IPS-20b (cell line): ENCODE measurements at regions not wholly inside any gene's neighbourhood (a gene's known extent, or its start where the extent isn't known, plus 50 kb on each side); places are given as distances from the start of the nearest gene placed in this dataset.
"Not testable (repeated sequence)": the region's sequence is repeated elsewhere in the genome, so short reads cannot be mapped to it uniquely, and the experiment has no call there.

Source experiments
- H3K27ac ChIP-seq: one replicate; pipeline ENCODE4 v1.5.1; 2013; ENCODE audit warnings: low read length
- H3K27me3 ChIP-seq: 2 replicates; pipeline ENCODE4 v1.6.1; 2013; ENCODE audit warnings: mild to moderate bottlenecking, low read length, inconsistent platforms; ENCODE audit not compliant: insufficient read depth
- H3K36me3 ChIP-seq: 2 replicates; pipeline ENCODE4 v1.6.1; 2013; ENCODE audit warnings: low read depth, mild to moderate bottlenecking, inconsistent platforms, low read length, moderate library complexity; ENCODE audit not compliant: insufficient read depth
- H3K4me1 ChIP-seq: 2 replicates; pipeline ENCODE4 v1.6.1; 2013; ENCODE audit warnings: mild to moderate bottlenecking, control low read depth, inconsistent platforms, low read length, moderate library complexity; ENCODE audit not compliant: insufficient read depth
- H3K4me3 ChIP-seq: 2 replicates; pipeline ENCODE4 v1.5.1; 2013; ENCODE audit warnings: mild to moderate bottlenecking, low read length, inconsistent platforms
- H3K9ac ChIP-seq: 2 replicates; pipeline ENCODE4 v1.6.1; 2013; ENCODE audit warnings: low read depth, mild to moderate bottlenecking, inconsistent platforms, low read length, moderate library complexity
- H3K9me3 ChIP-seq: 2 replicates; pipeline ENCODE4 v1.6.1; 2013; ENCODE audit warnings: mild to moderate bottlenecking, low read depth, low read length, inconsistent platforms; ENCODE audit not compliant: insufficient read depth

- H3K4me3 ChIP-seq, result no peak overlapping the region
- H3K9me3 ChIP-seq, result no peaks in the 10 kb centered on the region
- H3K4me1 ChIP-seq, result no peaks in the 10 kb centered on the region
- H3K9ac ChIP-seq, result no peak overlapping the region
- no peaks in the 10 kb centered on the region for H3K27me3 ChIP-seq
- no peaks in the 10 kb centered on the region for H3K36me3 ChIP-seq
- no peak overlapping the region for H3K27ac ChIP-seq
These were observed 384.3 kb upstream of the ACTRT1 start for GRCh38 chrX:128436397-128437103.

- H3K36me3 ChIP-seq, result no peaks in the 10 kb centered on the region
- no peak overlapping the region for H3K9ac ChIP-seq
- H3K27ac ChIP-seq, result no peak overlapping the region
- no peaks in the 10 kb centered on the region for H3K4me1 ChIP-seq
- no peaks in the 10 kb centered on the region for H3K27me3 ChIP-seq
- H3K4me3 ChIP-seq, result no peak overlapping the region
- H3K9me3 ChIP-seq, result no peaks in the 10 kb centered on the region
These were observed 373.3 kb upstream of the ACTRT1 start for GRCh38 chrX:128425546-128425945.

- no peaks in the 10 kb centered on the region for H3K36me3 ChIP-seq
- no peak overlapping the region for H3K9ac ChIP-seq
- H3K4me1 ChIP-seq, result no peaks in the 10 kb centered on the region
- H3K27me3 ChIP-seq, result no peaks in the 10 kb centered on the region
- no peaks in the 10 kb centered on the region for H3K9me3 ChIP-seq
- no peak overlapping the region for H3K4me3 ChIP-seq
- no peak overlapping the region for H3K27ac ChIP-seq
These were observed 356.6 kb upstream of the ACTRT1 start for GRCh38 chrX:128408842-128409241.

GRCh38 chrX:128396601-128397000, 344.4 kb upstream of the ACTRT1 start:
- no peak overlapping the region for H3K9ac ChIP-seq
- no peak overlapping the region for H3K27ac ChIP-seq
- H3K4me3 ChIP-seq, result no peak overlapping the region
- H3K4me1 ChIP-seq, result no peaks in the 10 kb centered on the region
- H3K27me3 ChIP-seq, result no peaks in the 10 kb centered on the region
- H3K9me3 ChIP-seq, result no peaks in the 10 kb centered on the region
- no peaks in the 10 kb centered on the region for H3K36me3 ChIP-seq

GRCh38 chrX:128383846-128384245, 331.6 kb upstream of the ACTRT1 start:
- H3K36me3 ChIP-seq, H3K9ac ChIP-seq, H3K9me3 ChIP-seq, H3K27ac ChIP-seq, H3K4me1 ChIP-seq, H3K4me3 ChIP-seq, H3K27me3 ChIP-seq: not testable (repeated sequence)

- Histone ChIP-seq H3K4me3 (no peak overlapping the region), H3K36me3 (no peaks in the 10 kb centered on the region), H3K9ac (no peak overlapping the region), H3K4me1 (no peaks in the 10 kb centered on the region), H3K27ac (no peak overlapping the region), H3K27me3 (no peaks in the 10 kb centered on the region), H3K9me3 (no peaks in the 10 kb centered on the region)
These were observed 313.3 kb upstream of the ACTRT1 start for GRCh38 chrX:128365492-128365891.

GRCh38 chrX:128335671-128336070, 283.5 kb upstream of the ACTRT1 start:
- H3K9me3 ChIP-seq, result no peaks in the 10 kb centered on the region
- no peak overlapping the region for H3K27ac ChIP-seq
- H3K4me3 ChIP-seq, result no peak overlapping the region
- H3K27me3 ChIP-seq, result no peaks in the 10 kb centered on the region
- no peaks in the 10 kb centered on the region for H3K4me1 ChIP-seq
- H3K36me3 ChIP-seq, result no peaks in the 10 kb centered on the region
- H3K9ac ChIP-seq, result no peak overlapping the region

- H3K9me3 ChIP-seq, result no peaks in the 10 kb centered on the region
- H3K27me3 ChIP-seq, result no peaks in the 10 kb centered on the region
- no peak overlapping the region for H3K4me3 ChIP-seq
- no peak overlapping the region for H3K27ac ChIP-seq
- H3K9ac ChIP-seq, result no peak overlapping the region
- no peaks in the 10 kb centered on the region for H3K4me1 ChIP-seq
- no peaks in the 10 kb centered on the region for H3K36me3 ChIP-seq
These were observed 282.6 kb upstream of the ACTRT1 start for GRCh38 chrX:128334821-128335220.

- no peaks in the 10 kb centered on the region for H3K27me3 ChIP-seq
- no peaks in the 10 kb centered on the region for H3K36me3 ChIP-seq
- H3K9me3 ChIP-seq, result no peaks in the 10 kb centered on the region; the same call in 1 of the 2 replicates
- H3K27ac ChIP-seq, result no peak overlapping the region
- H3K4me1 ChIP-seq, result no peaks in the 10 kb centered on the region
- H3K4me3 ChIP-seq, result no peak overlapping the region
- H3K9ac ChIP-seq, result no peak overlapping the region
These were observed 258.7 kb upstream of the ACTRT1 start for GRCh38 chrX:128310912-128311311.

GRCh38 chrX:128309311-128309710, 257.1 kb upstream of the ACTRT1 start:
- no peaks in the 10 kb centered on the region for H3K36me3 ChIP-seq
- no peak overlapping the region for H3K27ac ChIP-seq
- H3K9ac ChIP-seq, result no peak overlapping the region
- H3K4me1 ChIP-seq, result no peaks in the 10 kb centered on the region
- no peaks in the 10 kb centered on the region for H3K27me3 ChIP-seq
- no peaks in the 10 kb centered on the region; the same call in 1 of the 2 replicates for H3K9me3 ChIP-seq
- no peak overlapping the region for H3K4me3 ChIP-seq

GRCh38 chrX:128294198-128294597, 242.0 kb upstream of the ACTRT1 start:
- Histone ChIP-seq H3K27me3 (no peaks in the 10 kb centered on the region), H3K27ac (no peak overlapping the region)

GRCh38 chrX:128287693-128288092, 235.5 kb upstream of the ACTRT1 start:
- no peaks in the 10 kb centered on the region for H3K4me1 ChIP-seq
- H3K36me3 ChIP-seq, result no peaks in the 10 kb centered on the region
- H3K27ac ChIP-seq, result no peak overlapping the region
- no peak overlapping the region for H3K9ac ChIP-seq
- no peaks in the 10 kb centered on the region for H3K9me3 ChIP-seq
- H3K27me3 ChIP-seq, result no peaks in the 10 kb centered on the region
- H3K4me3 ChIP-seq, result no peak overlapping the region

More at GRCh38 chrX:128294198-128294597, 242.0 kb upstream of the ACTRT1 start:
- Histone ChIP-seq H3K9ac (no peak overlapping the region), H3K4me3 (no peak overlapping the region), H3K36me3 (no peaks in the 10 kb centered on the region), H3K4me1 (no peaks in the 10 kb centered on the region), H3K9me3 (no peaks in the 10 kb centered on the region; the same call in 1 of the 2 replicates)
